Naive thymus-derived CD4-positive, alpha-beta T cell (primary cell): ENCODE measurements at regions not wholly inside any gene's neighbourhood (a gene's known extent, or its start where the extent isn't known, plus 50 kb on each side); places are given as distances from the start of the nearest gene placed in this dataset.

Experiments
- ATAC-seq: fragments of 150-1000 bp; cut with Tn5 transposase; 2 replicates; pipeline ENCODE4 v1.10.0; 2021; ENCODE audit warnings: mild to moderate bottlenecking, moderate library complexity
- CTCF ChIA-PET: fragments of 350-600 bp; sonication (Branson Sonifier 250); formaldehyde crosslinking; loops from one replicate; lab custom pipeline; 2021; ENCODE audit warnings: antibody characterized with exemption; lab: Charles Lee
- POLR2A ChIA-PET: fragments of 350-600 bp; sonication (Branson Sonifier 250); formaldehyde crosslinking; loops from one replicate; lab custom pipeline; 2021; ENCODE audit warnings: antibody characterized with exemption, inconsistent platforms; lab: Charles Lee
- DNase-seq, 9 donors: peaks; one replicate each; pipeline versions ENCODE4 v3.0.0 to v3.0.0-alpha.2; 2020 to 2022; ENCODE audit warnings: mixed read lengths in 1 of 9
- H3K27ac ChIP-seq: one replicate; pipeline ENCODE4 v1.7.0; 2013; ENCODE audit warnings: mild to moderate bottlenecking, low read depth, low read length, moderate library complexity
- H3K27me3 ChIP-seq, 2 donors: one replicate each; pipeline ENCODE4 v1.7.0; 2013; ENCODE audit warnings: low read length in 2 of 2, mild to moderate bottlenecking in 2 of 2, moderate library complexity in 2 of 2; ENCODE audit not compliant: control insufficient read depth in 2 of 2, insufficient read depth in 2 of 2
- H3K36me3 ChIP-seq, 3 experiments: 1 replicate in 2 of 3; 2 replicates in 1 of 3; pipeline ENCODE4 v1.7.0; 2013; ENCODE audit warnings: low read length in 3 of 3, mild to moderate bottlenecking in 3 of 3, moderate library complexity in 1 of 3; ENCODE audit not compliant: insufficient read depth in 3 of 3, control insufficient read depth in 2 of 3
- H3K4me1 ChIP-seq, 2 donors: one replicate each; pipeline ENCODE4 v1.7.0; 2013; ENCODE audit warnings: low read length in 2 of 2, mild to moderate bottlenecking in 2 of 2, moderate library complexity in 1 of 2; ENCODE audit not compliant: control insufficient read depth in 2 of 2, insufficient read depth in 2 of 2
- H3K4me3 ChIP-seq: 2 replicates; pipeline ENCODE4 v1.7.0; 2013; ENCODE audit warnings: mild to moderate bottlenecking, low read length
- H3K9me3 ChIP-seq, 3 experiments: 1 replicate in 2 of 3; 2 replicates in 1 of 3; pipeline ENCODE4 v1.7.0; 2013; ENCODE audit warnings: low read length in 3 of 3; ENCODE audit not compliant: control insufficient read depth in 2 of 3
- H3K27ac Mint-ChIP-seq, 9 donors: one replicate each; pipeline ENCODE4 v1.8.0; 2020 to 2022; ENCODE audit warnings: mixed read lengths in 9 of 9, mild to moderate bottlenecking in 8 of 9, moderate library complexity in 5 of 9, inconsistent platforms in 2 of 9
- H3K27me3 Mint-ChIP-seq, 5 donors: one replicate each; pipeline ENCODE4 v1.8.0; 2021 to 2022; ENCODE audit warnings: mixed read lengths in 5 of 5, mild to moderate bottlenecking in 1 of 5
- H3K36me3 Mint-ChIP-seq, 5 donors: one replicate each; pipeline ENCODE4 v1.8.0; 2020 to 2022; ENCODE audit warnings: mixed read lengths in 5 of 5, mild to moderate bottlenecking in 3 of 5, inconsistent platforms in 1 of 5
- H3K4me1 Mint-ChIP-seq, 7 donors: one replicate each; pipeline ENCODE4 v1.8.0; 2020 to 2022; ENCODE audit warnings: mixed read lengths in 7 of 7, mild to moderate bottlenecking in 3 of 7, inconsistent platforms in 1 of 7
- H3K4me3 Mint-ChIP-seq, 10 donors: one replicate each; pipeline ENCODE4 v1.8.0; 2020 to 2022; ENCODE audit warnings: mild to moderate bottlenecking in 10 of 10, mixed read lengths in 10 of 10, moderate library complexity in 6 of 10, inconsistent platforms in 2 of 10
- H3K9me3 Mint-ChIP-seq, 11 donors: one replicate each; pipeline ENCODE4 v1.8.0; 2020 to 2022; ENCODE audit warnings: mixed read lengths in 11 of 11, mild to moderate bottlenecking in 4 of 11, inconsistent platforms in 1 of 11, moderate library complexity in 1 of 11
- intact Hi-C, 2 donors: fragments of 100-400 bp; cut with micrococcal nuclease; formaldehyde crosslinking; loops; one replicate each; pipeline ENCODE4 v1.15.1; 2023

DNA sequence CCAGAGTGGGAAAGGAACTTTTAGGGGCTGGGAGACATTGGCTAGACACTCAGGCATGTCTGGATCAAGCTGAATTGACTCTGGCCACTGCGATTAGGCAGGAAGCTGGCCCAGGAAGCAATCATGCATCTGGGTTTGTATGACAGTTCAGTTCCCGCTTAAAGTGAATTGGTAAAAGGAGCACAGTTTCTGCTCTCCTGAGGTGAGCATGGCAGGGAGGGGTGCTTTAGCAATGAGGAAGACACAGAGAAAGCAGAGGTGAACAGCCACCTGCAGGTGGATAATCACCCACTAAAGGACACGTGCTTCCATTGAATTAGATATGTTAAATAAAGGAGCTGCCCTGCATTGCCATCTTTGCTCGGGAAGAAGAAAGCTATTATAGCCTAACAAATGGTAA, 248.1 kb upstream of the MAP3K1 start:
- CTCF ChIA-PET, result no interaction called here
- POLR2A ChIA-PET, result interaction anchor here (1.1 kb wide), 1 partner anchor 28 kb away, joined by 3 read pairs; no protein-coding TSS in a partner anchor
- Mint-ChIP-seq H3K27me3 (peaks cover 0 to 5% (median 0%) of the 10 kb centered on the region in 5 donors), H3K4me3 (no peak overlapping the region), H3K4me1 (peaks cover 11 to 28% (median 19%) of the 10 kb centered on the region in 7 donors), H3K9me3 (peaks cover 0 to 4% (median 0%) of the 10 kb centered on the region in 11 donors), H3K27ac (peak overlapping the region in 1 of 9 donors; percentile 2), H3K36me3 (peaks cover 0 to 2% (median 0%) of the 10 kb centered on the region in 5 donors)
- intact Hi-C loops, result no loop called here
- Histone ChIP-seq H3K4me1 (peaks cover 0 to 11% of the 10 kb centered on the region in 2 donors), H3K36me3 (no peaks in the 10 kb centered on the region), H3K27ac (no peak overlapping the region), H3K9me3 (no peaks in the 10 kb centered on the region), H3K27me3 (no peaks in the 10 kb centered on the region), H3K4me3 (no peak overlapping the region)
- ATAC-seq, result no peak
- DNase-seq, result no peak

DNA sequence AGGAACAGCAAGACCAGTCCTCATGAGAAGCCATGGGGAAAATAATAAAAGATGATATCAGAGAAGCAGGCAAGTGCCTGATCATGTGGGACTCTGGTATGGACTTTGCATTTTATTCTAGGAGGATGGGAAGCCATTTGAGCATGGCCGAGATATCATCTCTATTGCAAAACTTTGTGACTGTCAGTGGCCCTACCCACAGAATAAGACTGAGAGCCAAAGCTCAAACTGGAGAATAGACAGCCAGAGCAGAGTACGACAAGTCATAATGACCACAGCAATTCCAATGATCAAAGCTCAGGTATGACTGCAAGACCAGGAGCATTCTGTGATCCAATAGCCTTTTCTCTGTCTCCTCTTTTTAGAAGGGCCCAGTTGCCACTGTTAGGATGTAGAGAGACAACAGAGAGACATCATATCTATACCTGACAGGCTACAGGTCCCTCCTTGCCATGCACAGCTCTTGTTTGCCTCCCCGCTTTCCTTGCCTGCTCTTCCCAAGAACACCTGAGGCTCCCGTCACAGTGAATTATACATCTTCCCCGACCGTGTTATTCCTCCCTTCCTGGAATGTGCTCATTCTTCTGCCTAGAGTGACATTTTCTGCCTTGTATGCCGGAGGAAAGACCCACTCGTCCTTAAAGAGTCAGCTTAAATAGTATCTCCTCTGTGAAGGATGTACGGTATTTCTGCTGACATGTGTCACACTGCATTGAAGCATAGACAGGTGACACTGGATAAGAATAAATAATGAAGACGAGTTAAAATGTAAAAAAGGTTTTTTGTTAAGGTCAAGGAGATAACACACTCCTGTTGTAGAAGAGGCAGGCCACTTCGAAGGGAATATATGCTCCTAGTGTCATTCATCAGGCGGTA, 248.7 kb upstream of the MAP3K1 start:
- Histone ChIP-seq H3K9me3 (no peaks in the 10 kb centered on the region), H3K27me3 (no peaks in the 10 kb centered on the region), H3K4me3 (no peak overlapping the region), H3K27ac (no peak overlapping the region), H3K4me1 (peaks cover 0 to 11% of the 10 kb centered on the region in 2 donors), H3K36me3 (no peaks in the 10 kb centered on the region)
- Mint-ChIP-seq H3K27me3 (peaks cover 0 to 5% (median 0%) of the 10 kb centered on the region in 5 donors), H3K36me3 (no peaks in the 10 kb centered on the region), H3K4me1 (peaks cover 11 to 28% (median 19%) of the 10 kb centered on the region in 7 donors), H3K9me3 (peaks cover 0 to 3% (median 0%) of the 10 kb centered on the region in 11 donors), H3K4me3 (no peak overlapping the region), H3K27ac (peak overlapping the region in 1 of 9 donors; percentile 48)
- DNase-seq (no peak), ATAC-seq (no peak)
- ChIA-PET CTCF (no interaction called here), POLR2A (interaction anchor here (0.6 kb wide), 1 partner anchor 22 kb away, joined by 3 read pairs; no protein-coding TSS in a partner anchor)
- intact Hi-C loops, result no loop called here

DNA sequence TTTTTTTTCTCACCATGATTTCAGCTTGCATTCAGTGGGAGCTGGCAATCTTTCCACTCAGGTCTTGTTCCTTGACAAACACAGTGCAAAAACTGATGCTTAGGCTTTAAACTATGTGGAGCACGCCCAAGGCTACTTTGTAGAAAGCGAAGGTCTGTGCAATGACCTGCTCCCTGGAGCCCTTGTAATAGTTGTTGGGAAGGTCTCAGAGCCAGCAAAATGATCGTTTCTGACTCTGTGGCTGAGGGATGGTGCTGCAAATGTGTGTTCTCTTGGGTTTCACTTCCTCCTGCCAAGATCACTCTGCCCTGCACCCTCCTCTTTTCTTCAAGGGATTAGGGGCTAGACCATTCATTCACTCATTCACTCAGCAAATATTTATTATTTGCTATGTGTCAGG, 249.7 kb upstream of the MAP3K1 start:
- Mint-ChIP-seq H3K27me3 (peaks cover 0 to 3% (median 0%) of the 10 kb centered on the region in 5 donors), H3K27ac (peak overlapping the region in 1 of 9 donors; percentile 57), H3K4me3 (peak overlapping the region in 4 of 10 donors; percentile 1 to 49 (median 4)), H3K4me1 (peaks cover 11 to 38% (median 23%) of the 10 kb centered on the region in 7 donors), H3K36me3 (peaks cover 0 to 1% (median 0%) of the 10 kb centered on the region in 5 donors), H3K9me3 (peaks cover 0 to 3% (median 0%) of the 10 kb centered on the region in 11 donors)
- Histone ChIP-seq H3K27ac (no peak overlapping the region), H3K36me3 (no peaks in the 10 kb centered on the region), H3K27me3 (no peaks in the 10 kb centered on the region), H3K4me1 (peaks cover 0 to 11% of the 10 kb centered on the region in 2 donors), H3K4me3 (no peak overlapping the region), H3K9me3 (no peaks in the 10 kb centered on the region)
- intact Hi-C loops, result no loop called here
- peak; percentile 70 for ATAC-seq
- no peak for DNase-seq
- CTCF ChIA-PET, result interaction anchor here (1.5 kb wide), 1 partner anchor 272 kb away, joined by 4 read pairs; no protein-coding TSS in a partner anchor
- POLR2A ChIA-PET, result interaction anchor here (0.7 to 0.9 kb wide), 2 partner anchors 80 to 120 kb away, joined by 3 to 5 read pairs; no protein-coding TSS in a partner anchor

DNA sequence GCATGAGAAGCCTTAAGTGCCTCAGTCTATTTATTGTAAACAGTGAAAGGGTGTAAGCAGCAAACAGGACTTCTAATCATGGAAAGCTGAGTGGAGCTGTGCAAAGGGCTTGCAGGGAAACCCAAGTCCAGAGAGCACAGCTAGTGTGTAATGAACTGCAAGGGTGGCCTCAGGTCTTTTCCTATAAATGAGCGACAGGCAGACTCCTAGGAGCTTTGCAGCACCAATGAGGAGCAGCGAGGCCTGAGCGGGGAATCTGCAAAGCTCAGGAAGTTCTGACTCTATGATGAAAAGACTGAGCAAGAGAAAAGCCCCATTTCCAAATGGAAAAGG, 250.1 kb upstream of the MAP3K1 start:
- DNase-seq (no peak), ATAC-seq (no peak)
- H3K27ac Mint-ChIP-seq, result no peak overlapping the region
- peaks cover 0 to 5% (median 0%) of the 10 kb centered on the region in 5 donors for H3K36me3 Mint-ChIP-seq
- ChIA-PET CTCF (interaction anchor here (0.6 to 1.5 kb wide), 2 partner anchors 105 to 273 kb away, joined by 4 read pairs; no protein-coding TSS in a partner anchor), POLR2A (interaction anchor here (0.7 to 0.9 kb wide), 3 partner anchors 81 to 161 kb away, joined by 3 to 5 read pairs (median 3); no protein-coding TSS in a partner anchor)
- Histone ChIP-seq H3K27me3 (no peaks in the 10 kb centered on the region), H3K36me3 (no peaks in the 10 kb centered on the region), H3K27ac (no peak overlapping the region), H3K4me1 (peaks cover 0 to 11% of the 10 kb centered on the region in 2 donors), H3K4me3 (no peak overlapping the region), H3K9me3 (no peaks in the 10 kb centered on the region)
- H3K4me1 Mint-ChIP-seq, result peaks cover 11 to 38% (median 23%) of the 10 kb centered on the region in 7 donors
- H3K27me3 Mint-ChIP-seq, result peaks cover 0 to 3% (median 0%) of the 10 kb centered on the region in 5 donors
- peak overlapping the region in 3 of 10 donors; percentile 2 to 12 (median 5) for H3K4me3 Mint-ChIP-seq
- intact Hi-C loops, result no loop called here
- peaks cover 0 to 5% (median 0%) of the 10 kb centered on the region in 11 donors for H3K9me3 Mint-ChIP-seq

DNA sequence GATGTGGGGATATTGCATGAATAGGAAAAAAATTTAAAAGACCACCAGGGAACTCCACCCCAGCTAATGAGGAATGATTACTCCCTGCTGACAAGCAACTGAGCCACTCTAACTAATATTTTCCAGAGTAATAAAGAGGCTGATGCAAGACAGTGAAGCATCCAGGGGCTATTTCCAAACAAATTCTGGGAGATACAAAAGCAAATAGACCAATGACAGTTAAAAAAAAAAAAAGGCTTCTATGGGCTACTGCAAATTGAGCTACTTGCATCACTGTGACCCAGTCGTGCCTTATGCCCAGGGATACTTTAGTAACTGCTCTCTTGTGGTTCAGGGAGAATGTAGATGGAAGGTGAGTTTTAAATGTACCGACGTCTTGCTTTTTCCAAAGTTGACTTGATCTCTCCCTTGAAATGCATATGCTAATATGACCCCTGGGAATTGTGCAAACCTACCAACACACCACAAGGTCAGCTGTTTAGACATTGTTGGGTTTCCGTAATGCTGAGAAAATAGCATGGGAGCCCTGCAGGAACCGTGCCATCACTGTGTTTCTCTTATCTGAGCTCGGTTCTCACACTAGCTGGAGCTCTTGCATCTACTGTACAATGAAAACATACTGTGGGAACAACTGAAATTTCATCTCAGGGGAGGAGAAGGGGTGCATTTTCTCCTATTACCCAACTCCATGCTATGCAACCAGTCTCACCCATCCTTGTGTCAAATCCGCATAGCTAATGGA, 250.6 kb upstream of the MAP3K1 start:
- Mint-ChIP-seq H3K27ac (no peak overlapping the region), H3K9me3 (peaks cover 0 to 7% (median 0%) of the 10 kb centered on the region in 11 donors), H3K27me3 (peaks cover 0 to 3% (median 0%) of the 10 kb centered on the region in 5 donors), H3K36me3 (peaks cover 0 to 8% (median 0%) of the 10 kb centered on the region in 5 donors), H3K4me3 (peak overlapping the region in 1 of 10 donors; percentile 12), H3K4me1 (peaks cover 11 to 38% (median 23%) of the 10 kb centered on the region in 7 donors)
- no peak for DNase-seq
- Histone ChIP-seq H3K27ac (no peak overlapping the region), H3K36me3 (no peaks in the 10 kb centered on the region), H3K9me3 (no peaks in the 10 kb centered on the region), H3K4me1 (peaks cover 0 to 11% of the 10 kb centered on the region in 2 donors), H3K4me3 (no peak overlapping the region), H3K27me3 (no peaks in the 10 kb centered on the region)
- intact Hi-C loops, result no loop called here
- ChIA-PET POLR2A (interaction anchor here (0.7 to 1.3 kb wide), 5 partner anchors 41 to 250 kb away, joined by 3 to 5 read pairs (median 3); partner anchors contain the start of gene MAP3K1), CTCF (interaction anchor here (0.6 to 1.5 kb wide), 2 partner anchors 106 to 273 kb away, joined by 4 read pairs; no protein-coding TSS in a partner anchor)
- no peak for ATAC-seq

DNA sequence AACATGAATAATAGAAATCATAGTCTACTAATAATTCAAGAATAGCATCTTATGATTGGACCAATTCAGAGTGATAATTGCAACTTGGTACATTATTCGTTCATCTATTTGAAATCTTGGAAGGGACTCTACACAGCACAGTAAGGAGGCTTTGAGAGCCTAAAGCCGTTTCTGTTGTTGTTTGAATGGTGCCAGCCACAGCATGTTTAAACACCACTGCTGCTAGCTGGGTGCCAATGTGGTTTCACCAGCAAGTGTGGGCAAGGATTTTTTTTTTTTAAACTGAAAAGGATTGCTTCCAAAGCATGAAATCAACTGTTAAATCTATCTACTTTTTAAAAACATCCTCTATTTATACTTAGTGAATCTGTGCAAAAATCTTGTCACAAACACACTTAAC, 253.9 kb upstream of the MAP3K1 start:
- Histone ChIP-seq H3K4me3 (no peak overlapping the region), H3K27me3 (no peaks in the 10 kb centered on the region), H3K9me3 (no peaks in the 10 kb centered on the region), H3K36me3 (no peaks in the 10 kb centered on the region), H3K27ac (no peak overlapping the region), H3K4me1 (peaks cover 0 to 11% of the 10 kb centered on the region in 2 donors)
- Mint-ChIP-seq H3K4me3 (peak overlapping the region in 1 of 10 donors; percentile 19), H3K27ac (peak overlapping the region in 1 of 9 donors; percentile 65), H3K36me3 (peaks cover 0 to 8% (median 0%) of the 10 kb centered on the region in 5 donors), H3K4me1 (peaks cover 10 to 35% (median 15%) of the 10 kb centered on the region in 7 donors), H3K9me3 (peaks cover 0 to 7% (median 0%) of the 10 kb centered on the region in 11 donors), H3K27me3 (peaks cover 0 to 21% (median 0%) of the 10 kb centered on the region in 5 donors)
- intact Hi-C loops, result no loop called here
- POLR2A ChIA-PET, result interaction anchor here (0.8 kb wide), 1 partner anchor 9 kb away, joined by 3 read pairs; no protein-coding TSS in a partner anchor
- DNase-seq (no peak), ATAC-seq (no peak)
- CTCF ChIA-PET, result no interaction called here
